Parathyroid adenoma (tissue), 2 donors: ENCODE measurements at regions not wholly inside any gene's neighbourhood (a gene's known extent, or its start where the extent isn't known, plus 50 kb on each side); places are given as distances from the start of the nearest gene placed in this dataset.

ENCODE experiments used
- H2AFZ ChIP-seq: fragments of 300-600 bp; sonication (generic); one replicate; pipeline ENCODE4 v1.7.0; 2017; ENCODE audit warnings: antibody characterized with exemption, mild to moderate bottlenecking
- H3K27ac ChIP-seq: fragments of 300-600 bp; sonication (generic); one replicate; pipeline ENCODE4 v1.7.0; 2017
- H3K27me3 ChIP-seq: fragments of 300-600 bp; sonication (generic); one replicate; pipeline ENCODE4 v1.7.0; 2017; ENCODE audit warnings: low read length; ENCODE audit not compliant: control insufficient read depth, insufficient read depth
- H3K36me3 ChIP-seq: fragments of 300-600 bp; sonication (generic); one replicate; pipeline ENCODE4 v1.7.0; 2017; ENCODE audit warnings: low read length; ENCODE audit not compliant: control insufficient read depth, insufficient read depth
- H3K4me1 ChIP-seq: fragments of 300-600 bp; sonication (generic); one replicate; pipeline ENCODE4 v1.7.0; 2017; ENCODE audit warnings: control low read depth
- H3K4me2 ChIP-seq: fragments of 300-600 bp; sonication (generic); one replicate; pipeline ENCODE4 v1.7.0; 2017; ENCODE audit warnings: low read length
- H3K4me3 ChIP-seq: fragments of 300-600 bp; sonication (generic); one replicate; pipeline ENCODE4 v1.7.0; 2017; ENCODE audit warnings: low read depth, low read length
- H3K79me2 ChIP-seq: fragments of 300-600 bp; sonication (generic); one replicate; pipeline ENCODE4 v1.7.0; 2017; ENCODE audit warnings: control low read depth
- H3K9ac ChIP-seq: fragments of 300-600 bp; sonication (generic); one replicate; pipeline ENCODE4 v1.7.0; 2017; ENCODE audit warnings: mild to moderate bottlenecking
- H3K9me3 ChIP-seq: fragments of 300-600 bp; sonication (generic); one replicate; pipeline ENCODE4 v1.7.0; 2017; ENCODE audit warnings: low read length; ENCODE audit not compliant: control insufficient read depth
- TF ChIP-seq, protein P1 (sequence below): fragments of 300-600 bp; sonication (generic); IDR thresholded peaks from one replicate; pipeline ENCODE4 v1.7.0; 2017; ENCODE audit warnings: antibody characterized with exemption, mild to moderate bottlenecking
- donor health status: primary hyperparathyroidism.

DNA sequence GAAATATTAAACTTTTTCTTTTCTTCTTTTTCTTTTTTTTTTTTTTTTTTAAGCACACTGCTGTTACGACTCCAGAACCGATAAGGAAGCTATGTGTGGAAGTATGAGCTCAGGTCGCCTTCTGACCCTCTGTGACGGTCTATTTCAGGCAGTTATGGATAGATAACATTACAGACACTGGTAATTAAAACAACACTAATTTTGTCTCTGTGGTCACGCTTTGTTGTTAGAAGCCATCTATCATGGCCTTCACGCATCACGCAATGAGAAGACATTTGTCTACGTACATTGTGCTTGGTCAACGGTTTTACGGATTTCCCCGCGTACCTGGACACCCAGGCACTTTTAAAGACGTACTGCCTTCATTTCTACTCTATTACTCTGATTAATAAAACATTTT is 306.0 kb upstream of the ZNF507 start:
- Histone ChIP-seq H2AFZ (no peak overlapping the region), H3K9me3 (no peaks in the 10 kb centered on the region)
- TF ChIP-seq, protein P1, sequence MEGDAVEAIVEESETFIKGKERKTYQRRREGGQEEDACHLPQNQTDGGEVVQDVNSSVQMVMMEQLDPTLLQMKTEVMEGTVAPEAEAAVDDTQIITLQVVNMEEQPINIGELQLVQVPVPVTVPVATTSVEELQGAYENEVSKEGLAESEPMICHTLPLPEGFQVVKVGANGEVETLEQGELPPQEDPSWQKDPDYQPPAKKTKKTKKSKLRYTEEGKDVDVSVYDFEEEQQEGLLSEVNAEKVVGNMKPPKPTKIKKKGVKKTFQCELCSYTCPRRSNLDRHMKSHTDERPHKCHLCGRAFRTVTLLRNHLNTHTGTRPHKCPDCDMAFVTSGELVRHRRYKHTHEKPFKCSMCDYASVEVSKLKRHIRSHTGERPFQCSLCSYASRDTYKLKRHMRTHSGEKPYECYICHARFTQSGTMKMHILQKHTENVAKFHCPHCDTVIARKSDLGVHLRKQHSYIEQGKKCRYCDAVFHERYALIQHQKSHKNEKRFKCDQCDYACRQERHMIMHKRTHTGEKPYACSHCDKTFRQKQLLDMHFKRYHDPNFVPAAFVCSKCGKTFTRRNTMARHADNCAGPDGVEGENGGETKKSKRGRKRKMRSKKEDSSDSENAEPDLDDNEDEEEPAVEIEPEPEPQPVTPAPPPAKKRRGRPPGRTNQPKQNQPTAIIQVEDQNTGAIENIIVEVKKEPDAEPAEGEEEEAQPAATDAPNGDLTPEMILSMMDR = no peak

DNA sequence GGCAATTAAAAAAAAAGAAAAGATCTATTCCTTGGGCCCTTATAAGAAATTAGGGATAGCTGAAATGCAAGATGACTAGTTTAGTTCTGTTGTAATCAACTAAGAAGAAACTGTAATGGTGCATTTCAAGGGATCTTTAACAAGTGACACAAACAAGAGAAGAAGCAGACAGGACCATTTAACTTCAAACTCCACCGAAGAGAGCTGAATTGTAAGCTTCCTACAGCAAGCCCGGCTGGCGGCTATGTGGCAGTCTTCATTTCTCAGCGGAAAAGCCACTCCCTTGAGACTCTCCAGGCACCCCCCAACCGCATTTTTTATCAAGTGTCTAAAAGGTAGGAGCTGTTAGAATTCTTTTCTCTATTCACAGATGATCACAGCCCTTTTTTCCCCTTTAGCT is 305.2 kb upstream of the ZNF507 start:
- TF ChIP-seq, protein P1 = no peak
- Histone ChIP-seq H2AFZ (no peak overlapping the region), H3K9ac (no peak overlapping the region), H3K4me3 (no peak overlapping the region), H3K9me3 (no peaks in the 10 kb centered on the region), H3K79me2 (no peaks in the 10 kb centered on the region), H3K4me2 (no peak overlapping the region), H3K27ac (no peak overlapping the region), H3K36me3 (no peaks in the 10 kb centered on the region), H3K27me3 (peaks cover 4% of the 10 kb centered on the region), H3K4me1 (no peaks in the 10 kb centered on the region)

More for the DNA sequence above, 306.0 kb upstream of the ZNF507 start:
- Histone ChIP-seq H3K27me3 (peaks cover 4% of the 10 kb centered on the region), H3K4me1 (no peaks in the 10 kb centered on the region), H3K27ac (no peak overlapping the region), H3K4me3 (no peak overlapping the region), H3K79me2 (no peaks in the 10 kb centered on the region), H3K4me2 (no peak overlapping the region), H3K9ac (no peak overlapping the region), H3K36me3 (no peaks in the 10 kb centered on the region)

DNA sequence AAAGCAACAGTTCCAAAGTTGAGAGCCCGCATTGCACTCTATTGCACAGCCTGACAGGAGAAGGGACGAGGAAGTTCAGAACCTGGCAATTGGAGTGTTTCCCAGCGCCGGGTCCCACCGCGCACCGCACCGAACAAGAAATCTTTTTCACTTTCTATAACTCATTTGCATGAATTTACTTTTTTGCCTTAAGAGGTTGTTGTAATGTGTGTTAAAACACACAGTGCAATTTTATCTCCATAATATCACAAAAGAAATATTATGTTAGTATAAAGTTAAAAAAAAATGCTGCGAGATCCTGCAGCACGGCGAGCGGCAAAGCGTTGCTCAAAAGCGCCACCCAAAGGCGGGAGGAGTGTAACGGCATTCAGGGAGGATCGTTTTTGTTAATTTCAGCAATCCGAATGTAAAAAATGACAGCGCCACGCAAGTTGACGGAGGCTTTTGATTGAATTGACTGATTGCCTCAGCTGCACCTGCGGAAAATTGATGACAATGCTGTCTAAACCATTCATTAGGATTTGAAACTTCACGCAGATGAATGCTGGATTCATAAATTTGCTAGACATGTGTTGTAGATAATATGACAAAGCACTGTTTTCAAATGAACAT is 303.6 kb upstream of the ZNF507 start:
- Histone ChIP-seq H3K4me1 (no peaks in the 10 kb centered on the region), H3K4me3 (peak overlapping the region; percentile 28), H3K27me3 (peaks cover 4% of the 10 kb centered on the region)

DNA sequence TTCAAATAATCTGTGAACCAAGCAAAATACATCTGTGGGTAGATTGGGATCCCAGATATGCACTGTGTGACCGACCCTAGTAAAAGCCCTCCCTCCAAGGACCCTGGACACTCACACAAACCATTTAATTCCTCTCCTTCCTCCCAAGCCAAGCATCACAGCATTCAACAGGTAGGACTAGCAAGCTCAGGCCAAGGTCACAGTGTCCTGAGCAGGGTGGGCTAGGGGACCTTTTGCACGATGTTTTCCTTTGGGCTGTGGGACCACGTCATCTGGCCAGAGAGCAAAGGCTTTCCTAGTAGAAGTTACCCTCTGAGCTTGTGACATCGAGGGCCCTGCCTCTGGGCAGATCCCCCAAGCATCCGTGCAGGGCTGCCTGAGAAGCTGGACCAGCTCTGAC is 297.6 kb upstream of the ZNF507 start:
- Histone ChIP-seq H3K36me3 (no peaks in the 10 kb centered on the region), H3K79me2 (no peaks in the 10 kb centered on the region), H3K4me1 (no peaks in the 10 kb centered on the region), H3K27ac (no peak overlapping the region), H3K27me3 (peaks cover 4% of the 10 kb centered on the region), H3K4me2 (no peak overlapping the region), H3K4me3 (no peak overlapping the region), H3K9ac (no peak overlapping the region), H3K9me3 (no peaks in the 10 kb centered on the region), H2AFZ (no peak overlapping the region)
- TF ChIP-seq, protein P1 = no peak

More for the DNA sequence above, 303.6 kb upstream of the ZNF507 start:
- Histone ChIP-seq H3K4me2 (peak overlapping the region; percentile 60), H3K9ac (no peak overlapping the region), H3K9me3 (no peaks in the 10 kb centered on the region), H2AFZ (peak overlapping the region; percentile 20), H3K79me2 (no peaks in the 10 kb centered on the region), H3K27ac (no peak overlapping the region), H3K36me3 (no peaks in the 10 kb centered on the region)
- TF ChIP-seq, protein P1 = peak; percentile 43

DNA sequence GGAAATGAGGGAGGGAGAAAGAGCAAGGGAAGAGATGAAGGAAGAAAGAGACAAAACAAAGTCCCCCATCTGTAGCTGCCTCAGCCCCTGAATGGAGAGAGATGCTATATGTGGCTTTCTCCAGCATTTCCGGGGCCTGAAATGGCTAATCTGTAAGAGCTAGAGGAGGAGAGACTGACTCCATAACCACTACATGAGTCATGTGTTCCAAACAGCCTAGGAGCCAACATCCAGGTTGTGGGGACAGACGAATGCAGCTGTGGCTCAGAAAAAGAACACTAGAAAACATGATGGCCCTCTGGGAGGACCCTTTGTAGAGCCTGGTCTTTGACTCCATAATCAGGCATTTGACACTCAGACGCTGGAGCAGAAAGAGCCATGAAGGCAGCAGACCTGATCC is 292.0 kb upstream of the ZNF507 start:
- no peak overlapping the region for H3K4me2 ChIP-seq
- no peaks in the 10 kb centered on the region for H3K27me3 ChIP-seq
- TF ChIP-seq, protein P1 = no peak
- no peak overlapping the region for H2AFZ ChIP-seq
- H3K79me2 ChIP-seq = no peaks in the 10 kb centered on the region
- no peaks in the 10 kb centered on the region for H3K36me3 ChIP-seq
- no peak overlapping the region for H3K4me3 ChIP-seq
- no peak overlapping the region for H3K27ac ChIP-seq
- no peaks in the 10 kb centered on the region for H3K4me1 ChIP-seq
- H3K9me3 ChIP-seq = no peaks in the 10 kb centered on the region
- H3K9ac ChIP-seq = no peak overlapping the region
